ENCODE measurements at regions not wholly inside any gene's neighbourhood (a gene's known extent, or its start where the extent isn't known, plus 50 kb on each side); places are given as distances from the start of the nearest gene placed in this dataset.

GRCh38 chr4:137707626-137708025, 175.3 kb upstream of the PCDH18 start:
- H3K36me3 ChIP-seq (replicated peaks in 1 of 2; ENCODE audit: control insufficient read depth in 1 of 2, insufficient read depth in 2 of 2, low read length in 2 of 2), result no peaks in the 10 kb centered on the region
- no peaks in the 10 kb centered on the region for H3K27me3 ChIP-seq (ENCODE audit: control insufficient read depth in 2 of 2, insufficient read depth in 2 of 2, low read length in 2 of 2)
- WGBS (ENCODE audit: insufficient coverage), result 100% methylated on average over 1 of the region's 2 CpGs
- Mint-ChIP-seq H3K4me3 (no peak overlapping the region), H3K27me3 (ENCODE audit: low read depth in 3 of 3) (no peaks in the 10 kb centered on the region), H3K27ac (no peak overlapping the region), H3K36me3 (no peaks in the 10 kb centered on the region), H3K9me3 (peaks cover 0 to 1% (median 0%) of the 10 kb centered on the region in 7 donors), H3K4me1 (peaks cover 2% of the 10 kb centered on the region)
- H3K4me1 ChIP-seq (ENCODE audit: control insufficient read depth in 1 of 2, insufficient read depth in 2 of 2, low read length in 2 of 2), result no peaks in the 10 kb centered on the region
- H3K4me3 ChIP-seq (replicated peaks in 1 of 3; ENCODE audit: low read depth in 2 of 3, low read length in 3 of 3), result no peak overlapping the region
- TF ChIP-seq, protein P1, sequence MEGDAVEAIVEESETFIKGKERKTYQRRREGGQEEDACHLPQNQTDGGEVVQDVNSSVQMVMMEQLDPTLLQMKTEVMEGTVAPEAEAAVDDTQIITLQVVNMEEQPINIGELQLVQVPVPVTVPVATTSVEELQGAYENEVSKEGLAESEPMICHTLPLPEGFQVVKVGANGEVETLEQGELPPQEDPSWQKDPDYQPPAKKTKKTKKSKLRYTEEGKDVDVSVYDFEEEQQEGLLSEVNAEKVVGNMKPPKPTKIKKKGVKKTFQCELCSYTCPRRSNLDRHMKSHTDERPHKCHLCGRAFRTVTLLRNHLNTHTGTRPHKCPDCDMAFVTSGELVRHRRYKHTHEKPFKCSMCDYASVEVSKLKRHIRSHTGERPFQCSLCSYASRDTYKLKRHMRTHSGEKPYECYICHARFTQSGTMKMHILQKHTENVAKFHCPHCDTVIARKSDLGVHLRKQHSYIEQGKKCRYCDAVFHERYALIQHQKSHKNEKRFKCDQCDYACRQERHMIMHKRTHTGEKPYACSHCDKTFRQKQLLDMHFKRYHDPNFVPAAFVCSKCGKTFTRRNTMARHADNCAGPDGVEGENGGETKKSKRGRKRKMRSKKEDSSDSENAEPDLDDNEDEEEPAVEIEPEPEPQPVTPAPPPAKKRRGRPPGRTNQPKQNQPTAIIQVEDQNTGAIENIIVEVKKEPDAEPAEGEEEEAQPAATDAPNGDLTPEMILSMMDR (IDR thresholded peaks at IDR 0.05), result no peak
- no peaks in the 10 kb centered on the region for H4K20me1 ChIP-seq (ENCODE audit: insufficient read depth, low read length)
- DNase-seq, result no peak
- no peaks in the 10 kb centered on the region for H3K79me2 ChIP-seq (ENCODE audit: insufficient read depth, low read length)
- no peak overlapping the region for H3K4me2 ChIP-seq (replicated peaks; ENCODE audit: extremely low read depth, low read length, poor library complexity, severe bottlenecking)
- H3K27ac ChIP-seq (ENCODE audit: low read depth in 1 of 2, low read length in 2 of 2), result no peak overlapping the region
- peaks cover 0 to 3% of the 10 kb centered on the region in 2 donors for H3K9me3 ChIP-seq (replicated peaks in 1 of 2; ENCODE audit: control insufficient read depth in 1 of 2, insufficient read depth in 1 of 2, low read length in 2 of 2)
- intact Hi-C loops (cut with micrococcal nuclease), result no loop called here
- no peak overlapping the region for H2AFZ ChIP-seq (ENCODE audit: insufficient read depth, low read depth, low read length, poor library complexity, severe bottlenecking)
- no peak overlapping the region for H3K9ac ChIP-seq (ENCODE audit: insufficient read depth, low read length, poor library complexity, severe bottlenecking)

DNA sequence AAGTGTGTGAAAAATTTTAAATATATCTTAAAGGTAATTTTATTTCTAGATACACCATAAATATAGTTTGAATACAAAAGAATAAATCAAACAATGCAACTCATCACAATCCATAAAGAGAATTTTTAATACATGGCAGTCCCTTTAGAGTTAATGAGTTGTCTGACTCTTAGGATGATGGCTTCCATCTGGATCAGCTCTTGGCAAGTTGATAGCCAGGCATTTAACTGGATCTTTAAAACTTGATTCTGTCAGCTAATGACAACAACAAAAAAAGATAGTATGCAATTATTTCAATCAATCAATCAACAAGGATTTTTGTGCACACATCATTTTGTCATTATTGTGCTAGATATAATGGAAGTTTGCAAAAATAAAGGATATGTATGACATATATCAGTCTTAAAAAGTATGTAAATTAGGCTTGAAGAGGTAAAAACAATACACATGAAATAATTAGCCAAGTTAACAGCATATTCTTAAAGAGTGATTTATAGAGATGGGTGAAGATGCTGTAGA, 174.9 kb upstream of the PCDH18 start:
- no peak overlapping the region for H3K27ac Mint-ChIP-seq

More for the DNA sequence above, 174.9 kb upstream of the PCDH18 start:
- Histone ChIP-seq H3K4me3 (replicated peaks in 1 of 3; ENCODE audit: low read depth in 2 of 3, low read length in 3 of 3) (no peak overlapping the region), H3K79me2 (ENCODE audit: insufficient read depth, low read length) (no peaks in the 10 kb centered on the region), H3K9me3 (replicated peaks in 1 of 2; ENCODE audit: control insufficient read depth in 1 of 2, insufficient read depth in 1 of 2, low read length in 2 of 2) (peaks cover 0 to 3% of the 10 kb centered on the region in 2 donors), H3K27ac (ENCODE audit: low read depth in 1 of 2, low read length in 2 of 2) (no peak overlapping the region), H3K27me3 (ENCODE audit: control insufficient read depth in 2 of 2, insufficient read depth in 2 of 2, low read length in 2 of 2) (no peaks in the 10 kb centered on the region), H3K4me2 (replicated peaks; ENCODE audit: extremely low read depth, low read length, poor library complexity, severe bottlenecking) (no peak overlapping the region), H4K20me1 (ENCODE audit: insufficient read depth, low read length) (no peaks in the 10 kb centered on the region), H3K9ac (ENCODE audit: insufficient read depth, low read length, poor library complexity, severe bottlenecking) (no peak overlapping the region), H2AFZ (ENCODE audit: insufficient read depth, low read depth, low read length, poor library complexity, severe bottlenecking) (no peak overlapping the region), H3K4me1 (ENCODE audit: control insufficient read depth in 1 of 2, insufficient read depth in 2 of 2, low read length in 2 of 2) (no peaks in the 10 kb centered on the region), H3K36me3 (replicated peaks in 1 of 2; ENCODE audit: control insufficient read depth in 1 of 2, insufficient read depth in 2 of 2, low read length in 2 of 2) (no peaks in the 10 kb centered on the region)
- no peaks in the 10 kb centered on the region for H3K27me3 Mint-ChIP-seq (ENCODE audit: low read depth in 3 of 3)
- no peak for DNase-seq
- peaks cover 0 to 2% (median 0%) of the 10 kb centered on the region in 7 donors for H3K9me3 Mint-ChIP-seq
- intact Hi-C loops (cut with micrococcal nuclease), result no loop called here
- H3K36me3 Mint-ChIP-seq, result no peaks in the 10 kb centered on the region
- peaks cover 2% of the 10 kb centered on the region for H3K4me1 Mint-ChIP-seq
- TF ChIP-seq, protein P1 (IDR thresholded peaks at IDR 0.05), result no peak
- no peak overlapping the region for H3K4me3 Mint-ChIP-seq
